Epithelial cell of esophagus (primary cell): ENCODE measurements at regions not wholly inside any gene's neighbourhood (a gene's known extent, or its start where the extent isn't known, plus 50 kb on each side); places are given as distances from the start of the nearest gene placed in this dataset.

Source experiments
- DNase-seq: peaks from one replicate; pipeline ENCODE4 v3.0.0; 2010; ENCODE audit warnings: low read depth
- H3K4me3 ChIP-seq: 2 replicates; pipeline ENCODE4 v1.5.1; 2011; ENCODE audit warnings: mild to moderate bottlenecking, low read length, control low read depth
- CTCF ChIP-seq: IDR thresholded peaks from 2 replicates; pipeline ENCODE4 v1.5.1; 2011; ENCODE audit warnings: low read depth, mild to moderate bottlenecking, low read length, control low read depth, inconsistent platforms; ENCODE audit not compliant: insufficient read depth; ENCODE audit errors: missing control alignments

GRCh38 chr2:120966510-120967254 is 231.0 kb downstream of the GLI2 start:
- no peak for DNase-seq
- TF ChIP-seq CTCF, result no peak
- H3K4me3 ChIP-seq, result no peak overlapping the region

GRCh38 chr2:120968307-120969015 is 232.8 kb downstream of the GLI2 start:
- DNase-seq, result no peak
- no peak overlapping the region for H3K4me3 ChIP-seq
- TF ChIP-seq CTCF, result no peak

DNA sequence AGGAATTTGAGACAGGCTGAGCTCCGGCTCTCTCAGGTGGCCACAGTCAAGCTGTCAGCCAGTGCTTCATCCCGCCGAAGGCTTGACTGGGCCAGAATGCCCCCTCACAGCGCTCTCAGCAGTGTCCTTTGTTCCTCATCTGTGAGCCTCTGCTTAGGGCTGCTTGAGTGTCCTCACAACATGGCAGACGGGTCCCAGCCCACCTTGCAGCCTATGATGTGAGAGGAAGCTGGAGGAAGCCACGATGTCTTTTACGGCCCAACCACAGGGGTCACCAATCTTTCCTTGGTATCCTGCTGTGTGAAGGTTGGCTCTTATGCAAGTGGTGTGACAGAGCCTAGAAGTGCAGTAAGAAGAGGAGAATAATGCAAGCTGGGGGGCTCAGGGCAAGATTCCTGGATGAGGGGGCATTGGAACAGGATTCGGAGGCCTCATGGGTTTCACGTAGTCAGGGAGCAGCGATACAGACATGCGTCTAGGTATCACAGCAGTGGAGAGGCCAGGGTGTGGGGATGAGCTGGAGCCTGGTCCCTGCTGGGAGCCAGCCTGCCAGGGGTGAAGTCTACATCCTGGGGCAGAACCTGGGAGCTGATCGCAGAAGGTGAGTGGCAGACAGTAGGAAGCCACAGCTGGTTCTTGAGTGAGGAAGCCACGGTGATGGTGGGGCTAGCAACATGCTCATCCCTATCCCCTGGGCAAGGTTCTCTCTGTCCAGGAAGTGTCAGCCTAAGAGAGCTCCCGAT is 234.1 kb downstream of the GLI2 start:
- no peak for TF ChIP-seq CTCF
- DNase-seq, result no peak

DNA sequence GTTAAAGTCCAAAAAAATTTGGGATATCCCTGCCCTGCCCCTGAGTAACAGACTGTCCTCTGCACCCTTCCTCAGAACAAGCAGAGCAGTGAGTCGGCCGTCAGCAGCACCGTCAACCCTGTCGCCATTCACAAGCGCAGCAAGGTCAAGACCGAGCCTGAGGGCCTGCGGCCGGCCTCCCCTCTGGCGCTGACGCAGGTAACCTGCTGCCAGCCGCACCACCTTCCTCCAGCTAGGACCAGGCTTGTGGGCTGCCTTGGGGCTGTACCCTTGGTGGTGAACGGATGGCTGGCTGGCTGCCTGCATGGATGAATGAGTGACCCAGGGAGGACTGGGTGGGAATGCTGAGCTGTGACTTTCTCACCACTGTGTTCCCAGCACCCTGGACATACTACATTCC is 236.2 kb downstream of the GLI2 start:
- no peak for DNase-seq
- TF ChIP-seq CTCF, result no peak
- no peak overlapping the region for H3K4me3 ChIP-seq

More for the DNA sequence above, 234.1 kb downstream of the GLI2 start:
- no peak overlapping the region for H3K4me3 ChIP-seq

DNA sequence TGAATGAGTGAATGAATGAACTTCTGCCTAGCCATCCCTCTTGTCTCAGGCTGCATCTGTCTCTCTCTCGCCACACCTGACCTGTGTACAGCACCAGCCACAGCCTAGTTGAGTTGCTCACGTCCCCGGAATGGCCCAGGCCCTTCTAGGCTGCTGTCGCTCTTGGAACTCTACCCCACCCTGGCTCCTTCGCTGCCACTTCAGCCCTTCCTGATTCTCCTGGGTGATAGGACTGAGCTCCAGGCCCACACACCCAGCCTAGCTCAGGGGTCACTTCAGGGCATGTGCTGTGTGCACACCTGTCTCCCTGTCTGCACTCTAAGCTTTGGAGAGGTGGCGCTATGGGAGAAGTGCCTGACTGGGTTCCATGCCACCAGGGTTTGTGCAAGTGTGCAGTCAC is 236.6 kb downstream of the GLI2 start:
- no peak overlapping the region for H3K4me3 ChIP-seq
- no peak for TF ChIP-seq CTCF

DNA sequence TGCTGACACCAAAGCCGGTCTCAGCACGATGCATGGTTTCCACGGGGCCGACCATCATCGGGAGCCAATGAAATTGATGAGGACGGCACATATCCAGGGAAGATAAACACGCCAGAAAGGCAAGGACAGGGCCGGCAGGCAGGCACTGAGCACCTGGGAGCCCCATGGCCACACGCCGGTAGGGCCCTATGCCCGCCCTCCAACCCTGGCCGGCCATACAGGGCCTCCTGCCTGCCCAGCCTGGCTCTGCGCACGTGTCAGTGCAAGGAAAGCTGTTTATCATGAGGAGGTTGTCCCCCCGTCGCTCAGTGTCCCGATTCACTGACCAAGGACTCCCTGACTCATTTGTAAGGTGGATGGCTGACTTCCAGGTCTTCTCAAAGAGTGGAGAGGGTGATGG is 237.5 kb downstream of the GLI2 start:
- no peak for DNase-seq
- TF ChIP-seq CTCF, result no peak
- H3K4me3 ChIP-seq, result no peak overlapping the region

More for the DNA sequence above, 236.6 kb downstream of the GLI2 start:
- DNase-seq, result no peak
